ENCODE measurements at regions not wholly inside any gene's neighbourhood (a gene's known extent, or its start where the extent isn't known, plus 50 kb on each side); places are given as distances from the start of the nearest gene placed in this dataset.

- H3K27ac ChIP-seq (ENCODE audit: low read depth in 1 of 2, low read length in 1 of 2), result no peak overlapping the region
- H3K36me3 ChIP-seq (ENCODE audit: control insufficient read depth in 2 of 2, insufficient read depth in 2 of 2, low read length in 1 of 2), result no peaks in the 10 kb centered on the region
- no peak overlapping the region for H3K4me3 ChIP-seq (ENCODE audit: low read length in 2 of 2)
- DNase-seq (ENCODE audit: low read depth in 6 of 9, low spot score in 9 of 9), result no peak
- no peaks in the 10 kb centered on the region for H3K4me1 ChIP-seq (ENCODE audit: control insufficient read depth in 2 of 2, insufficient read depth in 2 of 2, low read length in 2 of 2)
- 98% methylated on average over 4 of the region's 4 CpGs for WGBS
- no peaks in the 10 kb centered on the region for H3K27me3 ChIP-seq (ENCODE audit: control insufficient read depth in 2 of 2, insufficient read depth in 1 of 2, low read length in 1 of 2)
- H3K9me3 ChIP-seq (ENCODE audit: control insufficient read depth in 2 of 2, insufficient read depth in 1 of 2, low read length in 1 of 2), result no peaks in the 10 kb centered on the region
Observed at GRCh38 chr21:15204970-15205286, 140.1 kb upstream of the NRIP1 start.

- 82% methylated on average over 5 of the region's 5 CpGs for WGBS
- Histone ChIP-seq H3K36me3 (ENCODE audit: control insufficient read depth in 2 of 2, insufficient read depth in 2 of 2, low read length in 1 of 2) (no peaks in the 10 kb centered on the region), H3K4me1 (ENCODE audit: control insufficient read depth in 2 of 2, insufficient read depth in 2 of 2, low read length in 2 of 2) (no peaks in the 10 kb centered on the region), H3K27me3 (ENCODE audit: control insufficient read depth in 2 of 2, insufficient read depth in 1 of 2, low read length in 1 of 2) (no peaks in the 10 kb centered on the region), H3K4me3 (ENCODE audit: low read length in 2 of 2) (no peak overlapping the region), H3K27ac (ENCODE audit: low read depth in 1 of 2, low read length in 1 of 2) (no peak overlapping the region), H3K9me3 (ENCODE audit: control insufficient read depth in 2 of 2, insufficient read depth in 1 of 2, low read length in 1 of 2) (no peaks in the 10 kb centered on the region)
- DNase-seq (ENCODE audit: low read depth in 6 of 9, low spot score in 9 of 9), result no peak
Observed at GRCh38 chr21:15206514-15206913, 141.7 kb upstream of the NRIP1 start.

GRCh38 chr21:15207231-15207630 lies 142.4 kb upstream of the NRIP1 start:
- no peak for DNase-seq (ENCODE audit: low read depth in 6 of 9, low spot score in 9 of 9)
- H3K36me3 ChIP-seq (ENCODE audit: control insufficient read depth in 2 of 2, insufficient read depth in 2 of 2, low read length in 1 of 2), result no peaks in the 10 kb centered on the region
- no peaks in the 10 kb centered on the region for H3K27me3 ChIP-seq (ENCODE audit: control insufficient read depth in 2 of 2, insufficient read depth in 1 of 2, low read length in 1 of 2)
- WGBS, result 95% methylated on average over 4 of the region's 4 CpGs
- H3K27ac ChIP-seq (ENCODE audit: low read depth in 1 of 2, low read length in 1 of 2), result no peak overlapping the region
- no peaks in the 10 kb centered on the region for H3K4me1 ChIP-seq (ENCODE audit: control insufficient read depth in 2 of 2, insufficient read depth in 2 of 2, low read length in 2 of 2)
- no peaks in the 10 kb centered on the region for H3K9me3 ChIP-seq (ENCODE audit: control insufficient read depth in 2 of 2, insufficient read depth in 1 of 2, low read length in 1 of 2)
- no peak overlapping the region for H3K4me3 ChIP-seq (ENCODE audit: low read length in 2 of 2)

GRCh38 chr21:15207635-15208370 lies 143.0 kb upstream of the NRIP1 start:
- no peak for DNase-seq (ENCODE audit: low read depth in 6 of 9, low spot score in 9 of 9)
- Histone ChIP-seq H3K27ac (ENCODE audit: low read depth in 1 of 2, low read length in 1 of 2) (no peak overlapping the region), H3K27me3 (ENCODE audit: control insufficient read depth in 2 of 2, insufficient read depth in 1 of 2, low read length in 1 of 2) (no peaks in the 10 kb centered on the region), H3K4me1 (ENCODE audit: control insufficient read depth in 2 of 2, insufficient read depth in 2 of 2, low read length in 2 of 2) (no peaks in the 10 kb centered on the region), H3K4me3 (ENCODE audit: low read length in 2 of 2) (no peak overlapping the region), H3K36me3 (ENCODE audit: control insufficient read depth in 2 of 2, insufficient read depth in 2 of 2, low read length in 1 of 2) (no peaks in the 10 kb centered on the region), H3K9me3 (ENCODE audit: control insufficient read depth in 2 of 2, insufficient read depth in 1 of 2, low read length in 1 of 2) (no peaks in the 10 kb centered on the region)
- WGBS, result 95% methylated on average over 13 of the region's 13 CpGs

- DNase-seq (ENCODE audit: low read depth in 6 of 9, low spot score in 9 of 9), result no peak
- Histone ChIP-seq H3K27me3 (ENCODE audit: control insufficient read depth in 2 of 2, insufficient read depth in 1 of 2, low read length in 1 of 2) (no peaks in the 10 kb centered on the region), H3K4me1 (ENCODE audit: control insufficient read depth in 2 of 2, insufficient read depth in 2 of 2, low read length in 2 of 2) (no peaks in the 10 kb centered on the region), H3K27ac (ENCODE audit: low read depth in 1 of 2, low read length in 1 of 2) (no peak overlapping the region), H3K36me3 (ENCODE audit: control insufficient read depth in 2 of 2, insufficient read depth in 2 of 2, low read length in 1 of 2) (no peaks in the 10 kb centered on the region), H3K9me3 (ENCODE audit: control insufficient read depth in 2 of 2, insufficient read depth in 1 of 2, low read length in 1 of 2) (no peaks in the 10 kb centered on the region), H3K4me3 (ENCODE audit: low read length in 2 of 2) (no peak overlapping the region)
- 93% methylated on average over 4 of the region's 4 CpGs for WGBS
Observed at GRCh38 chr21:15208786-15209185, 144.0 kb upstream of the NRIP1 start.

GRCh38 chr21:15209224-15209623 lies 144.4 kb upstream of the NRIP1 start:
- H3K4me3 ChIP-seq (ENCODE audit: low read length in 2 of 2), result no peak overlapping the region
- H3K9me3 ChIP-seq (ENCODE audit: control insufficient read depth in 2 of 2, insufficient read depth in 1 of 2, low read length in 1 of 2), result no peaks in the 10 kb centered on the region
- H3K27ac ChIP-seq (ENCODE audit: low read depth in 1 of 2, low read length in 1 of 2), result no peak overlapping the region
- H3K4me1 ChIP-seq (ENCODE audit: control insufficient read depth in 2 of 2, insufficient read depth in 2 of 2, low read length in 2 of 2), result no peaks in the 10 kb centered on the region
- DNase-seq (ENCODE audit: low read depth in 6 of 9, low spot score in 9 of 9), result no peak
- H3K36me3 ChIP-seq (ENCODE audit: control insufficient read depth in 2 of 2, insufficient read depth in 2 of 2, low read length in 1 of 2), result no peaks in the 10 kb centered on the region
- no peaks in the 10 kb centered on the region for H3K27me3 ChIP-seq (ENCODE audit: control insufficient read depth in 2 of 2, insufficient read depth in 1 of 2, low read length in 1 of 2)

- Histone ChIP-seq H3K27me3 (ENCODE audit: control insufficient read depth in 2 of 2, insufficient read depth in 1 of 2, low read length in 1 of 2) (no peaks in the 10 kb centered on the region), H3K4me3 (ENCODE audit: low read length in 2 of 2) (no peak overlapping the region), H3K36me3 (ENCODE audit: control insufficient read depth in 2 of 2, insufficient read depth in 2 of 2, low read length in 1 of 2) (no peaks in the 10 kb centered on the region), H3K27ac (ENCODE audit: low read depth in 1 of 2, low read length in 1 of 2) (no peak overlapping the region), H3K4me1 (ENCODE audit: control insufficient read depth in 2 of 2, insufficient read depth in 2 of 2, low read length in 2 of 2) (no peaks in the 10 kb centered on the region), H3K9me3 (ENCODE audit: control insufficient read depth in 2 of 2, insufficient read depth in 1 of 2, low read length in 1 of 2) (no peaks in the 10 kb centered on the region)
- no peak for DNase-seq (ENCODE audit: low read depth in 6 of 9, low spot score in 9 of 9)
- 94% methylated on average over 3 of the region's 3 CpGs for WGBS
Observed at GRCh38 chr21:15210235-15210678, 145.5 kb upstream of the NRIP1 start.

- H3K9me3 ChIP-seq (ENCODE audit: control insufficient read depth in 2 of 2, insufficient read depth in 1 of 2, low read length in 1 of 2), result no peaks in the 10 kb centered on the region
- no peak overlapping the region for H3K4me3 ChIP-seq (ENCODE audit: low read length in 2 of 2)
- H3K36me3 ChIP-seq (ENCODE audit: control insufficient read depth in 2 of 2, insufficient read depth in 2 of 2, low read length in 1 of 2), result no peaks in the 10 kb centered on the region
- H3K4me1 ChIP-seq (ENCODE audit: control insufficient read depth in 2 of 2, insufficient read depth in 2 of 2, low read length in 2 of 2), result no peaks in the 10 kb centered on the region
- H3K27me3 ChIP-seq (ENCODE audit: control insufficient read depth in 2 of 2, insufficient read depth in 1 of 2, low read length in 1 of 2), result no peaks in the 10 kb centered on the region
- no peak overlapping the region for H3K27ac ChIP-seq (ENCODE audit: low read depth in 1 of 2, low read length in 1 of 2)
- DNase-seq (ENCODE audit: low read depth in 6 of 9, low spot score in 9 of 9), result peak in 1 of 9 donors; percentile 12
- WGBS, result 60% methylated on average over 5 of the region's 5 CpGs
Observed at GRCh38 chr21:15211491-15212133, 146.8 kb upstream of the NRIP1 start.

GRCh38 chr21:15212206-15212605 lies 147.4 kb upstream of the NRIP1 start:
- H3K27me3 ChIP-seq (ENCODE audit: control insufficient read depth in 2 of 2, insufficient read depth in 1 of 2, low read length in 1 of 2), result no peaks in the 10 kb centered on the region
- no peaks in the 10 kb centered on the region for H3K9me3 ChIP-seq (ENCODE audit: control insufficient read depth in 2 of 2, insufficient read depth in 1 of 2, low read length in 1 of 2)
- H3K4me1 ChIP-seq (ENCODE audit: control insufficient read depth in 2 of 2, insufficient read depth in 2 of 2, low read length in 2 of 2), result no peaks in the 10 kb centered on the region
- H3K36me3 ChIP-seq (ENCODE audit: control insufficient read depth in 2 of 2, insufficient read depth in 2 of 2, low read length in 1 of 2), result no peaks in the 10 kb centered on the region
- H3K4me3 ChIP-seq (ENCODE audit: low read length in 2 of 2), result no peak overlapping the region
- WGBS, result 39% methylated on average over 2 of the region's 2 CpGs
- no peak for DNase-seq (ENCODE audit: low read depth in 6 of 9, low spot score in 9 of 9)
- no peak overlapping the region for H3K27ac ChIP-seq (ENCODE audit: low read depth in 1 of 2, low read length in 1 of 2)

All from thymus (tissue), 11 donors.